ENCODE measurements at regions not wholly inside any gene's neighbourhood (a gene's known extent, or its start where the extent isn't known, plus 50 kb on each side); places are given as distances from the start of the nearest gene placed in this dataset.

- H3K36me3 ChIP-seq: no peaks in the 10 kb centered on the region
- H3K27me3 ChIP-seq: no peaks in the 10 kb centered on the region
- no peaks in the 10 kb centered on the region for H3K4me1 ChIP-seq
- 78 to 85% methylated on average over 3 of the region's 3 CpGs for WGBS, 2 donors
- TF ChIP-seq CTCF (IDR thresholded peaks at IDR 0.05): no peak
- TF ChIP-seq POLR2AphosphoS5 (IDR thresholded peaks at IDR 0.05): no peak
- no peak for TF ChIP-seq POLR2A (IDR thresholded peaks at IDR 0.05)
- TF ChIP-seq EP300 (IDR thresholded peaks at IDR 0.05): no peak
- DNase-seq (no peak), ATAC-seq (ENCODE audit: low FRiP score in 2 of 2) (no peak)
- H3K27ac ChIP-seq: no peak overlapping the region
- no peaks in the 10 kb centered on the region for H3K9me3 ChIP-seq
- H3K4me3 ChIP-seq: no peak overlapping the region
Measured at GRCh38 chr2:217057773-217058172, 197.9 kb upstream of the TNP1 start.

GRCh38 chr2:217055624-217056023, 195.8 kb upstream of the TNP1 start:
- Histone ChIP-seq H3K4me1 (no peaks in the 10 kb centered on the region), H3K9me3 (no peaks in the 10 kb centered on the region), H3K27me3 (no peaks in the 10 kb centered on the region), H3K36me3 (no peaks in the 10 kb centered on the region), H3K4me3 (no peak overlapping the region), H3K27ac (no peak overlapping the region)
- DNase-seq: no peak
- no peak for ATAC-seq (ENCODE audit: low FRiP score in 2 of 2)
- TF ChIP-seq CTCF (IDR thresholded peaks at IDR 0.05) (no peak), EP300 (IDR thresholded peaks at IDR 0.05) (no peak), POLR2AphosphoS5 (IDR thresholded peaks at IDR 0.05) (no peak), POLR2A (IDR thresholded peaks at IDR 0.05) (no peak)
- WGBS, 2 donors: 92 to 95% methylated on average over 1 of the region's 1 CpG

GRCh38 chr2:217054791-217055190, 194.9 kb upstream of the TNP1 start:
- H3K27ac ChIP-seq: no peak overlapping the region
- no peak for ATAC-seq (ENCODE audit: low FRiP score in 2 of 2)
- H3K27me3 ChIP-seq: no peaks in the 10 kb centered on the region
- 77 to 84% methylated on average over 4 of the region's 4 CpGs for WGBS, 2 donors
- H3K4me3 ChIP-seq: no peak overlapping the region
- DNase-seq: no peak
- TF ChIP-seq POLR2AphosphoS5 (IDR thresholded peaks at IDR 0.05): no peak
- no peak for TF ChIP-seq CTCF (IDR thresholded peaks at IDR 0.05)
- TF ChIP-seq POLR2A (IDR thresholded peaks at IDR 0.05): no peak
- no peak for TF ChIP-seq EP300 (IDR thresholded peaks at IDR 0.05)
- no peaks in the 10 kb centered on the region for H3K4me1 ChIP-seq
- no peaks in the 10 kb centered on the region for H3K36me3 ChIP-seq
- H3K9me3 ChIP-seq: no peaks in the 10 kb centered on the region

GRCh38 chr2:217052856-217053577, 193.2 kb upstream of the TNP1 start:
- no peaks in the 10 kb centered on the region for H3K36me3 ChIP-seq
- TF ChIP-seq POLR2A (IDR thresholded peaks at IDR 0.05) (no peak), CTCF (IDR thresholded peaks at IDR 0.05) (no peak), POLR2AphosphoS5 (IDR thresholded peaks at IDR 0.05) (no peak), EP300 (IDR thresholded peaks at IDR 0.05) (no peak)
- no peak overlapping the region for H3K4me3 ChIP-seq
- no peaks in the 10 kb centered on the region for H3K27me3 ChIP-seq
- no peaks in the 10 kb centered on the region for H3K9me3 ChIP-seq
- H3K27ac ChIP-seq: no peak overlapping the region
- no peak for ATAC-seq (ENCODE audit: low FRiP score in 2 of 2)
- WGBS, 2 donors: 90 to 94% methylated on average over 2 of the region's 2 CpGs
- no peak for DNase-seq
- H3K4me1 ChIP-seq: no peaks in the 10 kb centered on the region

- no peaks in the 10 kb centered on the region for H3K36me3 ChIP-seq
- H3K4me1 ChIP-seq: no peaks in the 10 kb centered on the region
- ATAC-seq (ENCODE audit: low FRiP score in 2 of 2) (no peak), DNase-seq (no peak)
- WGBS, 2 donors: 81 to 87% methylated on average over 2 of the region's 2 CpGs
- no peaks in the 10 kb centered on the region for H3K27me3 ChIP-seq
- no peak for TF ChIP-seq POLR2A (IDR thresholded peaks at IDR 0.05)
- TF ChIP-seq EP300 (IDR thresholded peaks at IDR 0.05): no peak
- TF ChIP-seq CTCF (IDR thresholded peaks at IDR 0.05): no peak
- TF ChIP-seq POLR2AphosphoS5 (IDR thresholded peaks at IDR 0.05): no peak
- no peak overlapping the region for H3K27ac ChIP-seq
- H3K9me3 ChIP-seq: no peaks in the 10 kb centered on the region
- no peak overlapping the region for H3K4me3 ChIP-seq
Measured at GRCh38 chr2:217051416-217051815, 191.6 kb upstream of the TNP1 start.
